ENCODE measurements at regions not wholly inside any gene's neighbourhood (a gene's known extent, or its start where the extent isn't known, plus 50 kb on each side); places are given as distances from the start of the nearest gene placed in this dataset.

DNA sequence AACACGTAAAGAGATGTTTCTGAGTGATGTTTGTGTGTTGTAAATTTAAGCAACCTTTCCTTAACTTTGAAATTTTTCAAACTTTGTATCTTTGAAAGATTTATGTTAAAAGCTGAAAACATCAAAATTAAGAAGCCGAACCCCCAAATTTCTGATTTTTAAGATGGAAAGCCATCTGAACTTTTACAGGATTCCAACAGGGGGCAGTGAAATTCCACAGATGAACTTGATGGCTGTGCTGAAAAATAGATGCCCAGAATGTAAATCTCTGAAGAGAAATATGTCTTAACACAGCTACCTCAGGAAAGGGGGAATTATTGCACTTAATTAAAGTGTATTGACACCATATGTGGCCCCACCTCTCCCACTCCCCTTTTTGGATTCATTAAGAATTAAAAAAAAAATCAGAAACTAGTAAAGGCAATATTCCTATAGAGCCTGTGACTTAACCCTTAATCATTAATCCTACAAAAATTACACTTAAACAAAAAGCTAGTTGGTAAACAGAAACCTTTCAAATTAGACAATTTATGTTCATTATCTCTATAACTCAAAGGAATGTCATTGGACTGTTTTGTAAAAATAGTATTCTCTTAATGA, 597.9 kb downstream of the KCNJ2 start:
- DNase-seq, result no peak

DNA sequence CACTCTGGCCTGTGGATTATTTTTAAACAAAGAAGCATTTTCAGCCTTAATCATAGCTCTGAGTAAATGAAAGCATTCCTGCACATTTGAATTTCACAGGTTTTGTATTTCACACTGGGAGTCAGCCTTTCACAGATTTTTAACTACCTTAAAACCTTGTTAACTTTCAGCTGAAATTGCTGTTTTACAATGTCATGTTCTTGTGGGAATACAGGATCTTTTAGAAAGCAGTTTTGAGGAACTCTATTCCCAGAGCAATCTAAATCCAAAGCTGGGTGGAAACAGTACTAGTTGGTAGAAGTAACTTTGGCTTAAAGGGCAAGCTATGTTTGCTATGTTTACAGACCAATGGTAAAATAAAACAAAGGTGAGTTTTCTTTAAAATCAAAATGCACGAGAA, 600.6 kb downstream of the KCNJ2 start:
- DNase-seq, result no peak

DNA sequence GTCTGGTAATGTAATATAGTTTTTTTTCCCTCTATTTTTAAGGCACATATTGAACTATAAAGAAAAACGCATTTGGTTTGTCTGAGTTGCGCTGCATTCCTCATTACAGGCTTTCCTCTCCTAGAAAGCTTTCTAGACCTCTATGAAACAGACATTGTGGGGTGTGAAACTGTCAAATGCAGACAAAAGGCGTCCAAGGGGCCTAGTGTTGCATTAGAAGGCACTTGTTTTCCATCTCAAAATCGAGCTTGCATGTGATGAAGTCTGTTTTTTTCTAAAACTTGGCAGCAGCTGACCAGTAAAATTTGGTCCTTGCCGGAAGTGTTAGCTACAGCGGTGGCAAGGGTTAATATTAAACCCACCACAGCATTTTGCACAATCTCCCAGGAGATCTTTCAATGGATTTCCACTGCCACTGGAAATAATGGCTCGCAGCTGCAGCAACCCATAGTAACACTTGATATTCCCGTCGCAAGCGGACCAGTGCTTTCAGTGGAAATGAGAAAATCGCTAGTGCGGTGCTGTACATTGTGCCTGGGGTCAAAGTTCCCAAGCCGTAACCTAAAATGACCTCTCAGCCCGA, 602.6 kb downstream of the KCNJ2 start:
- no peak for DNase-seq

- no peak for DNase-seq
These were observed 603.4 kb downstream of the KCNJ2 start for GRCh38 chr17:70772761-70773160.

DNA sequence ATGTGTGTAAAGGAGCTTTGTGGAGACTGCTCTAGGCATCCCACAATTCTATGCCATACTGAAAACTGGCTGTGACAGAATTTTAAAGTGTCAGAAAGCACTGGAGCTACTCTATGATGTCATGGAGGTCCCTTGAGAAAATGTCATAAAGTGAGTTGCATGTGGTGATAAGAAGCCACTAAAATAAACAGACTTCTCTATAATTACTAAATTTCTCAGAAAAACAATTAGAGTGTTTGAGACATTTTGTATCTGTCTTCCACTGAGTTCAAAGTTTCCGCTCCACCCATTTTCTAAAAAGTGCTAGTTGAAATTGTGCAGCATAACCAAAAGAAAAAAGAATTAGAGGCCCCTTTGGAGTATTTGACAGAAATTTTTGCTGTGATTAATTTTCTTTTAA, 603.9 kb downstream of the KCNJ2 start:
- no peak for DNase-seq

DNA sequence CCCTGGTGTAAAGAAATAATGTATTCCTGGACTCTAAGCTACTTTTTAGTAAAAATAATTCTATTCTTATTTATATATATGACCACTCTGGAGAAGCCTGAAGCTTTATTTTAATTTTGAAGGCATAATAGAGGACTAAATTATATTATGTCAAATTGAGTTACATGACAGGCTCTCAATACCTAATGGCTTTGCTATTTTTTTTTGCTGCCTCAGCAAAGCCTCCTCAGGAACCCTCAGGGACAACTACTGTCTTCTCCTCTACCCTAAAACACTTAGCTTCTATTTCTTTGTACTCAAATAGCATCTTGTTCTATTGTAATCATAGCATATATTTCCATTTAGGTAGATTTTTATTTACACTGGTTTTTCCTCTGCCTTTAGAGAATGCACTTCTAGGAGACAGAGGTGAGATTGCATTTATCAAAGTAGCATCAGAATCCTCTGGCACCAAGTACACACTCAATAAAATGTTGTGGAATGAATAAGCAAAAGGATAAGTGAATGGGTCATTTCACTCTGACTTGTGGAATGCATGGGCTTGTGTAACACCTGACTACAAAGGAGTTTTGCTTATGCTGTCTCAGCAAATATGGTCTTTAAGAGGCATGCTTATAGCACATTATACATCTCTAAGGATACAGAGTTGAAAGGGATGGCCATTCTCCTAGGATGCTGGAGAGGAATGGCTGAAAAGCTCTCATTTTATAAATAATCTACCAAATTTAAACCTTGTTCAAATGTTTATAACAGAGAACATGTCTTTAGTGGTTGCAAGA, 605.2 kb downstream of the KCNJ2 start:
- no peak for DNase-seq

DNA sequence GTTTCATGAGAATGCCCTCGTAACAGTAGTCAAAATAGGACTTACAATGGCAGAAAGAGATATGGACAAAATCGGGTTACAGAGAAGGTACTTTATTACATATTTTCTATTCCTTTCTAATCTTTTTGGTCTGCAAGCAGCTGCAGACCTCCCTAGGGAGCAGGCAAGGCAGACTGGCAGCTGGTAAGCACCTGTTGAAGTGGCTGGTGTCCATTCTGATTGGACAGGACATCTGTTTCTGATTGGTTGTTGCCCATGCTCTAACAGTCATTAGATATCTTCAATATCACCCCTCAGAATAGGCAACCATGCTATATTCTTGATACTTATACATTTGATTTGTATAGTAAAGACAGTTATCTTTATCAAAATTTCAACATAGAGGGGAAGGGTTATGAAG, 606.3 kb downstream of the KCNJ2 start:
- DNase-seq, result no peak

GRCh38 chr17:70776441-70776840, 607.1 kb downstream of the KCNJ2 start:
- DNase-seq, result no peak

- no peak for DNase-seq
These were observed 610.7 kb downstream of the KCNJ2 start for GRCh38 chr17:70780031-70780430.

DNA sequence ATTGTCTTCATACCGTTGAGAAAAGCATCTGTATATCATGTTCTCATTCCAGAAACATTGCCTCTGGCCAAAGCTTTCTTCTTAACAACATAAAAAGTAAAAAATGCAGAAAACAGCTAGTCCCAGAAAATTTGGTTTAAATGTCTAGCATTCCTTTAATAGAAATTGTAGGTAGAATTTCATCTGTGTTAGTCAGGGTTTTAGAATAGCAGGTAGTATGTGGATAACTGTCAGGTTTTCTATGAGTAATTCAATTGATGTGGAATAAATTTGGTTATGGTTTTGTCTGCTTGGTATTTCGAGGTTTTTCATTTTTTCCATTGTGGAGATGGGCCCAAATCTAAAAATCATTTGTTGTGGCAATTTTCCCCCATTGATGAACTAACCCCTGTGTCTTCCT, 616.7 kb downstream of the KCNJ2 start:
- no peak for DNase-seq

- no peak for DNase-seq
These were observed 618.5 kb downstream of the KCNJ2 start for GRCh38 chr17:70787721-70788300.

- DNase-seq, result no peak
These were observed 622.6 kb downstream of the KCNJ2 start for GRCh38 chr17:70791748-70792443.

GRCh38 chr17:70794738-70795137, 625.4 kb downstream of the KCNJ2 start:
- DNase-seq, result no peak

DNA sequence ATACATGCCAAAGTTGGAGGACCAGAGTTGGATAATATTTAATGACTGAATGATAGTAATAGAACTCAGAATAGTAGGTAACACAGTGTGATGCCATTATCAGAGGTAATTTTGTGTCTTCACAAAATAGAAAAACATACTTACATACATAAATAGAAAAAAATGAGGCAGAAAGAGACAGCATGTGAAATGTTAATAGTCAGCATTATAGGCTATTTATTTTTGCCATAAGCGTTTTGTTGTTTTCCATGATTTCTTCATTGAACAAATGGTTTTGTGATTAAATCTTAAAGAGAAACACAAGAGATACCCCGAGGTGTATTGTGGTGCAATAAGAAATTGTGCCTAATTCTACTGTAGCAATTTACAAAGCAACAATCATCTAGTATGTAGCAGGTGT, 626.3 kb downstream of the KCNJ2 start:
- no peak for DNase-seq

DNA sequence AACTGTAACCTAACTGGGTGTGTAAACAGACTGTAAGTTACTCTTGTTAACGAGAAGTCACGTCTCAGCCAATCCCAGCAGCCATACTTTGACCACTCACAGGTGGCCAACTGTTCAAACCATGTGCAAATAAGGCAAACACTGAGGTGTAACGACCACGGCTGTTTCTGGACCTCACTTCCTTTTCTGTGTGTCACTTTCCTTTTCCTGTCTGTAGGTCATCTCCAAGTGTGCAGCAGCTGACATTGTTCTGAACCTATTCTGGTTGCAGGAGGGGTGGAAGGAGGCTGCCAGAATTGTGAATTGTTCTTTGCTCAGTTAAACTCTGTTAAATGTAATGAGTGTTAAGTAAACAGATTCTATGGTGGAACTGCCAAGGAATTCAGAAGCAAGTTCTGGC, 627.4 kb downstream of the KCNJ2 start:
- no peak for DNase-seq

- no peak for DNase-seq
These were observed 627.8 kb downstream of the KCNJ2 start for GRCh38 chr17:70797166-70797565.

DNA sequence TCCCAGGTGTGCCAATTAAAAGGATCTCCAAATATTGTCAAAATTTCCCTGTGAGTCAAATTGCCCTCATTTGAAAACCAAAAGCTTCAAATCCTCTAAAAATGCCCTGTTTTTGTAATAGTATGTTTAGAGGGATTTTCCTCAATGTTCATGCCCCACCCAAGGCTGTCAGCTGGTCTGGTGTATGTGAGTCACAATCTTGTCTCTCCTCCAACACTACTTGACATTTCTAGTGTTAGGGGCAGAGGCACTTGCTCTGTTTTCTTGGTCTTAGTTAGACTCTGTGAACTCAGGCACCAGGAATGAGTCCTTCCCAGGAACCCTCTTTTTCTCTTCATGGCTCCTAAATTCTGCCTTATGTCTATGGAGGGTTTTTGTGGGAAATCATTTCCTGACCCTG, 634.8 kb downstream of the KCNJ2 start:
- no peak for DNase-seq

- no peak for DNase-seq
These were observed 639.3 kb downstream of the KCNJ2 start for GRCh38 chr17:70808596-70808995.

DNA sequence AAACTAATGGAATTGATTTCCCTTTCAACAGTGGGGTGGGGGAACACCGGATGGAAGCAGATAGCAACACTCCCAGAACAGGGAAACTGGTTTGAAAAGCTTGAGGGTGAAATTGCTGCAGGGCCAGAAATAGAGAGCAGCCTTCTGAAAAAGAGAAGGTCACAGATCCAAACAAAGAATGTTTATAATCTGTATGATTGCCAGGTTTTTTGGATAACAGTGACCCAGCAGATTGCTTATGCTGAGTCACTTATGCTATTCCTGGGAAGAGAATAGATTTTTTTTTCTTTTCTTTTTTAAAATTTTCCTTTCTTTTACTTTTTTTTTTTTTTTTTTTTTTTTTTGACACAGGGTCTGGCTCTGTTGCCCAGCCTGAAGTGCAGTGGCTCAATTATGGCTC, 641.3 kb downstream of the KCNJ2 start:
- DNase-seq, result no peak

DNA sequence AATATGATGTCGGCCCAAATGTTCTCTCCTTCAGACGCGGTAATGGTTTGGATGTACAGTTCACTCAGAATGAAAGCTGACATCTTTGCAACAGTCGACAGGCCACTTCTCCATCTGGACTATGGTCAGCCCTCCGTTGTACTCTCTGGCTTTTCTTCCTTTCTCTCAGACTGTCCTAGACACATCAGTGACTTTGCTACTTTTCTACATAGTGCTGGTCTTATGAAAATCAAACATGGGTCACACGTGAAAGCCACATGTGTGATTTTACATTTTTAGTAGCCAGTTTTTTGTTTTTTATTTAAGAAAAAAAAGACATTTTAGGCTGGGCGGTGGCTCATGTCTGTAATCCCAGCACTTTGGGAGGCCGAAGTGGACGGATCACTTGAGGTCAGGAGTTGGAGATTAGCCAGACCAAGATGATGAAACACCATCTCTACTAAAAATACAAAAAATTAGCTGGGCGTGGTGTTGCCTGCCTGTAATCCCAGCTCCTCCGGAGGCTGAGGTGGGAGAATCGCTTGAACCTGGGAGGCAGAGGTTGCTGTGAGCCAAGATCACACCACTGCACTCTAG, 644.1 kb downstream of the KCNJ2 start:
- no peak for DNase-seq

- no peak for DNase-seq
These were observed 649.9 kb downstream of the KCNJ2 start for GRCh38 chr17:70819183-70819582.

GRCh38 chr17:70820276-70820675, 650.9 kb downstream of the KCNJ2 start:
- DNase-seq, result no peak
